Smooth muscle cell (in vitro differentiated cells): ENCODE measurements at regions not wholly inside any gene's neighbourhood (a gene's known extent, or its start where the extent isn't known, plus 50 kb on each side); places are given as distances from the start of the nearest gene placed in this dataset.

Source experiments
- DNase-seq: peaks from one replicate; lab custom pipeline; 2025; ENCODE audit not compliant: unreplicated experiment; lab: John Stamatoyannopoulos, UW
- H2AFZ ChIP-seq: fragments of 200-600 bp; sonication (generic); 2 replicates; pipeline ENCODE4 v1.6.0; 2016; ENCODE audit warnings: antibody characterized with exemption, low read depth, mild to moderate bottlenecking
- H3F3A ChIP-seq: fragments of 200-600 bp; sonication (generic); 2 replicates; pipeline ENCODE4 v1.6.0; 2017; ENCODE audit warnings: antibody characterized with exemption, low read depth
- H3K27ac ChIP-seq: fragments of 200-600 bp; sonication (generic); 2 replicates; pipeline ENCODE4 v1.5.1; 2016; ENCODE audit warnings: low read depth, mild to moderate bottlenecking
- H3K27me3 ChIP-seq: fragments of 200-600 bp; sonication (generic); 2 replicates; pipeline ENCODE4 v1.6.1; 2016; ENCODE audit warnings: low read depth, mild to moderate bottlenecking
- H3K36me3 ChIP-seq: fragments of 200-600 bp; sonication (generic); 2 replicates; pipeline ENCODE4 v1.5.1; 2016; ENCODE audit warnings: low read depth
- H3K4me1 ChIP-seq: fragments of 200-600 bp; sonication (generic); 2 replicates; pipeline ENCODE4 v1.5.1; 2016; ENCODE audit warnings: low read depth
- H3K4me2 ChIP-seq: fragments of 200-600 bp; sonication (generic); 2 replicates; pipeline ENCODE4 v1.6.0; 2016; ENCODE audit warnings: mild to moderate bottlenecking
- H3K4me3 ChIP-seq: fragments of 200-600 bp; sonication (generic); 2 replicates; pipeline ENCODE4 v1.5.1; 2016; ENCODE audit warnings: mild to moderate bottlenecking
- H3K79me2 ChIP-seq: fragments of 200-600 bp; sonication (generic); 2 replicates; pipeline ENCODE4 v1.6.0; 2016; ENCODE audit warnings: low read depth, mild to moderate bottlenecking
- H3K9ac ChIP-seq: fragments of 200-600 bp; sonication (generic); 2 replicates; pipeline ENCODE4 v1.6.0; 2016; ENCODE audit warnings: low read depth
- H3K9me3 ChIP-seq: fragments of 200-600 bp; sonication (generic); replicated peaks from 2 replicates; pipeline ENCODE4 v1.5.1; 2016; ENCODE audit warnings: low read depth
- H4K20me1 ChIP-seq: fragments of 200-600 bp; sonication (generic); 2 replicates; pipeline ENCODE4 v1.6.0; 2016; ENCODE audit warnings: low read depth
- CTCF ChIP-seq: fragments of 200-600 bp; sonication (generic); IDR thresholded peaks from 2 replicates; pipeline ENCODE4 v1.5.1; 2017; ENCODE audit warnings: borderline replicate concordance, mild to moderate bottlenecking, antibody characterized with exemption; ENCODE audit not compliant: insufficient read depth, poor library complexity, severe bottlenecking
- WGBS: methylation state at CpG from one replicate; pipeline ENCODE4 v1.1.7; 2016; ENCODE audit warnings: low lambda C conversion rate; 5-methylcytosine and 5-hydroxymethylcytosine counted together

GRCh38 chr7:25427721-25428120 is 199.4 kb upstream of the NPVF start:
- 91% methylated on average over 1 of the region's 1 CpG for WGBS
- no peaks in the 10 kb centered on the region for H3K36me3 ChIP-seq
- no peak overlapping the region for H3K27ac ChIP-seq
- no peak overlapping the region for H2AFZ ChIP-seq
- no peak for DNase-seq
- H3K4me2 ChIP-seq, result no peak overlapping the region
- peaks cover 5% of the 10 kb centered on the region for H3K27me3 ChIP-seq
- no peaks in the 10 kb centered on the region for H3K79me2 ChIP-seq
- H3K9ac ChIP-seq, result no peak overlapping the region
- H3K4me1 ChIP-seq, result no peaks in the 10 kb centered on the region
- no peak overlapping the region for H3K4me3 ChIP-seq
- H3K9me3 ChIP-seq, result no peaks in the 10 kb centered on the region
- no peaks in the 10 kb centered on the region for H4K20me1 ChIP-seq
- no peak for TF ChIP-seq CTCF
- H3F3A ChIP-seq, result no peaks in the 10 kb centered on the region

GRCh38 chr7:25429731-25430130 is 201.4 kb upstream of the NPVF start:
- no peaks in the 10 kb centered on the region for H4K20me1 ChIP-seq
- H3F3A ChIP-seq, result no peaks in the 10 kb centered on the region
- no peak for TF ChIP-seq CTCF
- no peaks in the 10 kb centered on the region for H3K79me2 ChIP-seq
- no peak overlapping the region for H2AFZ ChIP-seq
- no peak overlapping the region for H3K4me2 ChIP-seq
- no peaks in the 10 kb centered on the region for H3K4me1 ChIP-seq
- no peak for DNase-seq
- peaks cover 5% of the 10 kb centered on the region for H3K27me3 ChIP-seq
- no peaks in the 10 kb centered on the region for H3K36me3 ChIP-seq
- WGBS, result 83% methylated on average over 3 of the region's 3 CpGs
- no peak overlapping the region for H3K9ac ChIP-seq
- no peak overlapping the region for H3K4me3 ChIP-seq
- H3K9me3 ChIP-seq, result no peaks in the 10 kb centered on the region
- H3K27ac ChIP-seq, result no peak overlapping the region

- H3K9ac ChIP-seq, result no peak overlapping the region
- no peak overlapping the region for H3K4me3 ChIP-seq
- H3K79me2 ChIP-seq, result no peaks in the 10 kb centered on the region
- no peak overlapping the region for H3K27ac ChIP-seq
- no peaks in the 10 kb centered on the region for H3K36me3 ChIP-seq
- H3K27me3 ChIP-seq, result peaks cover 5% of the 10 kb centered on the region
- no peaks in the 10 kb centered on the region for H3F3A ChIP-seq
- no peaks in the 10 kb centered on the region for H3K4me1 ChIP-seq
- no peak overlapping the region for H2AFZ ChIP-seq
- TF ChIP-seq CTCF, result no peak
- H4K20me1 ChIP-seq, result no peaks in the 10 kb centered on the region
- H3K4me2 ChIP-seq, result no peak overlapping the region
- 81% methylated on average over 9 of the region's 9 CpGs for WGBS
- H3K9me3 ChIP-seq, result no peaks in the 10 kb centered on the region
- DNase-seq, result no peak
Measured at GRCh38 chr7:25430200-25430931, 202.1 kb upstream of the NPVF start.

- WGBS, result 89% methylated on average over 3 of the region's 3 CpGs
- no peaks in the 10 kb centered on the region for H3F3A ChIP-seq
- H3K4me1 ChIP-seq, result no peaks in the 10 kb centered on the region
- no peak overlapping the region for H3K9ac ChIP-seq
- TF ChIP-seq CTCF, result no peak
- H2AFZ ChIP-seq, result no peak overlapping the region
- H3K4me3 ChIP-seq, result no peak overlapping the region
- no peak overlapping the region for H3K27ac ChIP-seq
- peaks cover 12% of the 10 kb centered on the region for H3K27me3 ChIP-seq
- no peak for DNase-seq
- H4K20me1 ChIP-seq, result no peaks in the 10 kb centered on the region
- H3K9me3 ChIP-seq, result no peaks in the 10 kb centered on the region
- no peaks in the 10 kb centered on the region for H3K36me3 ChIP-seq
- H3K4me2 ChIP-seq, result no peak overlapping the region
- no peaks in the 10 kb centered on the region for H3K79me2 ChIP-seq
Measured at GRCh38 chr7:25431956-25432450, 203.7 kb upstream of the NPVF start.
